HEK293 (cell line): ENCODE measurements at regions not wholly inside any gene's neighbourhood (a gene's known extent, or its start where the extent isn't known, plus 50 kb on each side); places are given as distances from the start of the nearest gene placed in this dataset.

Experiments used
- CTCF ChIA-PET: fragments of 350-600 bp; formaldehyde crosslinking; extraction: SDS; loops from one replicate; lab custom pipeline; 2021; ENCODE audit warnings: antibody characterized with exemption; lab: Yijun Ruan, JAX
- POLR2A ChIA-PET: fragments of 300-600 bp; formaldehyde crosslinking; extraction: SDS; loops from one replicate; lab custom pipeline; 2020; ENCODE audit warnings: antibody characterized with exemption, inconsistent platforms; lab: Yijun Ruan, JAX
- H3K27ac ChIP-seq: fragments of 200-500 bp; sonication (Bioruptor generic); 2 replicates; pipeline ENCODE4 v1.5.1; 2014; ENCODE audit warnings: low read depth, low read length, control low read depth, inconsistent platforms; ENCODE audit errors: extremely low read depth
- H3K36me3 ChIP-seq, 2 experiments: fragments of 200-500 bp in 1 of 2; sonication (Bioruptor generic) in 1 of 2; 1 replicate in 1 of 2; 2 replicates in 1 of 2; pipeline ENCODE4 v1.5.1; 2014 to 2017; ENCODE audit warnings: inconsistent platforms in 2 of 2, low read length in 2 of 2; ENCODE audit not compliant: control insufficient read depth in 2 of 2, insufficient read depth in 1 of 2
- H3K4me1 ChIP-seq: fragments of 200-500 bp; sonication (Bioruptor generic); 2 replicates; pipeline ENCODE4 v1.5.1; 2014; ENCODE audit warnings: mild to moderate bottlenecking, low read length, inconsistent platforms; ENCODE audit not compliant: control insufficient read depth, insufficient read depth
- H3K4me3 ChIP-seq: 2 replicates; pipeline ENCODE4 v1.5.1; 2011; ENCODE audit warnings: low read depth, mild to moderate bottlenecking, control low read depth, low read length, moderate library complexity
- H3K9me3 ChIP-seq: fragments of 200-500 bp; sonication (Bioruptor generic); 2 replicates; pipeline ENCODE4 v1.5.1; 2014; ENCODE audit warnings: low read depth, low read length, inconsistent platforms; ENCODE audit not compliant: control insufficient read depth, insufficient read depth
- CTCF ChIP-seq: fragments of 450-650 bp; formaldehyde crosslinking; IDR thresholded peaks from 2 replicates; pipeline ENCODE4 v1.5.1; 2016; ENCODE audit warnings: missing biosample characterization, missing genetic modification characterization
- EGR2 ChIP-seq: fragments of 450-650 bp; formaldehyde crosslinking; IDR thresholded peaks from 2 replicates; pipeline ENCODE4 v1.5.1; 2016; ENCODE audit warnings: low read depth, missing biosample characterization, missing genetic modification characterization
- KLF7 ChIP-seq: fragments of 450-650 bp; formaldehyde crosslinking; IDR thresholded peaks from 2 replicates; pipeline ENCODE4 v1.5.1; 2016; ENCODE audit warnings: missing biosample characterization, missing genetic modification characterization, borderline replicate concordance
- SETDB1 ChIP-seq: IDR thresholded peaks from one replicate; pipeline ENCODE4 v1.6.1; 2017; ENCODE audit warnings: mild to moderate bottlenecking, low read length, moderate library complexity, mixed read lengths; ENCODE audit not compliant: insufficient read length
- YY1 ChIP-seq: fragments of 450-650 bp; formaldehyde crosslinking; IDR thresholded peaks from 2 replicates; pipeline ENCODE4 v1.5.1; 2018; ENCODE audit warnings: missing biosample characterization, missing genetic modification characterization
- ZBTB48 ChIP-seq: fragments of 450-650 bp; formaldehyde crosslinking; IDR thresholded peaks from 2 replicates; pipeline ENCODE4 v1.5.1; 2016; ENCODE audit warnings: missing biosample characterization, missing genetic modification characterization
- ZIC2 ChIP-seq: fragments of 450-650 bp; formaldehyde crosslinking; IDR thresholded peaks from 2 replicates; pipeline ENCODE4 v1.5.1; 2016; ENCODE audit warnings: missing biosample characterization, missing genetic modification characterization
- ZNF16 ChIP-seq: fragments of 450-650 bp; formaldehyde crosslinking; IDR thresholded peaks from 2 replicates; pipeline ENCODE4 v1.5.1; 2016; ENCODE audit warnings: low read depth, missing biosample characterization, missing genetic modification characterization
- ZNF175 ChIP-seq: fragments of 450-650 bp; formaldehyde crosslinking; IDR thresholded peaks from 2 replicates; pipeline ENCODE4 v1.5.1; 2016; ENCODE audit warnings: missing biosample characterization, missing genetic modification characterization
- ZNF280C ChIP-seq: fragments of 450-650 bp; formaldehyde crosslinking; IDR thresholded peaks from 2 replicates; pipeline ENCODE4 v1.5.1; 2016; ENCODE audit warnings: missing biosample characterization, missing genetic modification characterization
- ZNF513 ChIP-seq: fragments of 450-650 bp; IDR thresholded peaks from 2 replicates; pipeline ENCODE4 v1.5.1; 2018; ENCODE audit warnings: missing biosample characterization, missing genetic modification characterization
- ZSCAN18 ChIP-seq: fragments of 450-650 bp; formaldehyde crosslinking; IDR thresholded peaks from 2 replicates; pipeline ENCODE4 v1.5.1; 2016; ENCODE audit warnings: missing biosample characterization, missing genetic modification characterization
- ZSCAN4 ChIP-seq: fragments of 450-650 bp; formaldehyde crosslinking; IDR thresholded peaks from 2 replicates; pipeline ENCODE4 v1.5.1; 2017; ENCODE audit warnings: missing biosample characterization, missing genetic modification characterization
- TF ChIP-seq, protein P1 (sequence below): fragments of 450-650 bp; formaldehyde crosslinking; IDR thresholded peaks from 2 replicates; pipeline ENCODE4 v1.5.1; 2016; ENCODE audit warnings: missing biosample characterization, missing genetic modification characterization
- TF ChIP-seq, protein P2 (sequence below): fragments of 450-650 bp; formaldehyde crosslinking; conservative IDR thresholded peaks from 2 replicates; pipeline ENCODE4 v1.5.1; 2016; ENCODE audit warnings: low read depth, missing biosample characterization, missing genetic modification characterization

- TF ChIP-seq, protein P1, sequence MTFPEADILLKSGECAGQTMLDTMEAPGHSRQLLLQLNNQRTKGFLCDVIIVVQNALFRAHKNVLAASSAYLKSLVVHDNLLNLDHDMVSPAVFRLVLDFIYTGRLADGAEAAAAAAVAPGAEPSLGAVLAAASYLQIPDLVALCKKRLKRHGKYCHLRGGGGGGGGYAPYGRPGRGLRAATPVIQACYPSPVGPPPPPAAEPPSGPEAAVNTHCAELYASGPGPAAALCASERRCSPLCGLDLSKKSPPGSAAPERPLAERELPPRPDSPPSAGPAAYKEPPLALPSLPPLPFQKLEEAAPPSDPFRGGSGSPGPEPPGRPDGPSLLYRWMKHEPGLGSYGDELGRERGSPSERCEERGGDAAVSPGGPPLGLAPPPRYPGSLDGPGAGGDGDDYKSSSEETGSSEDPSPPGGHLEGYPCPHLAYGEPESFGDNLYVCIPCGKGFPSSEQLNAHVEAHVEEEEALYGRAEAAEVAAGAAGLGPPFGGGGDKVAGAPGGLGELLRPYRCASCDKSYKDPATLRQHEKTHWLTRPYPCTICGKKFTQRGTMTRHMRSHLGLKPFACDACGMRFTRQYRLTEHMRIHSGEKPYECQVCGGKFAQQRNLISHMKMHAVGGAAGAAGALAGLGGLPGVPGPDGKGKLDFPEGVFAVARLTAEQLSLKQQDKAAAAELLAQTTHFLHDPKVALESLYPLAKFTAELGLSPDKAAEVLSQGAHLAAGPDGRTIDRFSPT, result no peak
Observed at GRCh38 chr10:44259090-44259874, 125.6 kb downstream of the CXCL12 start (continued).

DNA sequence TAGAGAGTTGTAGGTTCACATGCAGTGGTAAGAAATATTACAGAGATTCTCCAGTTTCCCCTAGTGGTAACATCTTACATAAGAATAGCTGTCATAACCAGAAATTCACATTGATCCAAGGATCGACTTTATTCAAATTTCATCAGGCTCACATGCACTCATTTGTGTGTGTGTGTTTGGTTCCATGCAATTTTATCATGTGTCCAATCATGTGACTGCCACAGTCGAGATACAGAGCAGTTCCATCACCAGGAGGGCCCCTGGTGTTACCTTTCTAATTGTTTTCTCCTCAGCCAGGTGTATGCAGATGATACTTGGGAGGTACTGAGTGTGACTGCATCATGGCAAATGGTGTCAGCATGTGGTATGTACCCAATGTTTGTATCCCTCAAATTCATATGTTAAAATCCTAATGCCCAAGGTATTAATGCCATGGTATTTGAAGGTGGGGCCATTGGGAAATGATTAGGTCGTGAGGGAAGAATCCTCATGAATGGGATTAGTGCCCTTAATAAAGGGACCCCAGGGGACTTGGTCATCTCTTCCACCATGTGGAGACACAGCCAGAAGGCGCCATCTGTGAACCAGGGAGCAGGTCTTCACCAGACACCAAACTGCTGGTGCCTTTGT, 126.3 kb downstream of the CXCL12 start:
- POLR2A ChIA-PET, result no interaction called here
- CTCF ChIA-PET, result no interaction called here
- no peak for TF ChIP-seq ZNF175 (tag by site-specific recombination)
- no peak for TF ChIP-seq EGR2 (tag by site-specific recombination)
- no peak for TF ChIP-seq SETDB1
- no peak for TF ChIP-seq KLF7 (tag by site-specific recombination)
- TF ChIP-seq, protein P2, sequence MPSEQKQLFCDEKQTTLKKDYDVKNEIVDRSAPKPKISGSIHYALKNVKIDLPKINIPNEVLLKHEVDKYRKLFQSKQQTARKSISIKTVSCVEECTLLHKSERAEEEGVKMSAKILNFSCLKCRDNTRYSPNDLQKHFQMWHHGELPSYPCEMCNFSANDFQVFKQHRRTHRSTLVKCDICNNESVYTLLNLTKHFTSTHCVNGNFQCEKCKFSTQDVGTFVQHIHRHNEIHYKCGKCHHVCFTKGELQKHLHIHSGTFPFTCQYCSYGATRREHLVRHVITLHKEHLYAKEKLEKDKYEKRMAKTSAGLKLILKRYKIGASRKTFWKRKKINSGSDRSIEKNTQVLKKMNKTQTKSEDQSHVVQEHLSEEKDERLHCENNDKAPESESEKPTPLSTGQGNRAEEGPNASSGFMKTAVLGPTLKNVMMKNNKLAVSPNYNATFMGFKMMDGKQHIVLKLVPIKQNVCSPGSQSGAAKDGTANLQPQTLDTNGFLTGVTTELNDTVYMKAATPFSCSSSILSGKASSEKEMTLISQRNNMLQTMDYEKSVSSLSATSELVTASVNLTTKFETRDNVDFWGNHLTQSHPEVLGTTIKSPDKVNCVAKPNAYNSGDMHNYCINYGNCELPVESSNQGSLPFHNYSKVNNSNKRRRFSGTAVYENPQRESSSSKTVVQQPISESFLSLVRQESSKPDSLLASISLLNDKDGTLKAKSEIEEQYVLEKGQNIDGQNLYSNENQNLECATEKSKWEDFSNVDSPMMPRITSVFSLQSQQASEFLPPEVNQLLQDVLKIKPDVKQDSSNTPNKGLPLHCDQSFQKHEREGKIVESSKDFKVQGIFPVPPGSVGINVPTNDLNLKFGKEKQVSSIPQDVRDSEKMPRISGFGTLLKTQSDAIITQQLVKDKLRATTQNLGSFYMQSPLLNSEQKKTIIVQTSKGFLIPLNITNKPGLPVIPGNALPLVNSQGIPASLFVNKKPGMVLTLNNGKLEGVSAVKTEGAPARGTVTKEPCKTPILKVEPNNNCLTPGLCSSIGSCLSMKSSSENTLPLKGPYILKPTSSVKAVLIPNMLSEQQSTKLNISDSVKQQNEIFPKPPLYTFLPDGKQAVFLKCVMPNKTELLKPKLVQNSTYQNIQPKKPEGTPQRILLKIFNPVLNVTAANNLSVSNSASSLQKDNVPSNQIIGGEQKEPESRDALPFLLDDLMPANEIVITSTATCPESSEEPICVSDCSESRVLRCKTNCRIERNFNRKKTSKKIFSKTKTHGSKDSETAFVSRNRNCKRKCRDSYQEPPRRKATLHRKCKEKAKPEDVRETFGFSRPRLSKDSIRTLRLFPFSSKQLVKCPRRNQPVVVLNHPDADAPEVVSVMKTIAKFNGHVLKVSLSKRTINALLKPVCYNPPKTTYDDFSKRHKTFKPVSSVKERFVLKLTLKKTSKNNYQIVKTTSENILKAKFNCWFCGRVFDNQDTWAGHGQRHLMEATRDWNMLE, result no peak
- TF ChIP-seq YY1, result no peak
- no peak for TF ChIP-seq ZNF16
- TF ChIP-seq ZNF513 (tag by site-specific recombination), result no peak
- TF ChIP-seq, protein P1, result no peak
- TF ChIP-seq ZNF280C (tag by site-specific recombination), result no peak
- no peak for TF ChIP-seq ZBTB48 (tag by site-specific recombination)
- TF ChIP-seq ZSCAN18 (tag by site-specific recombination), result no peak
- TF ChIP-seq CTCF (tag by site-specific recombination), result no peak
- TF ChIP-seq ZSCAN4 (tag by site-specific recombination), result no peak
- no peak for TF ChIP-seq ZIC2

More for the DNA sequence above, 126.3 kb downstream of the CXCL12 start:
- no peaks in the 10 kb centered on the region for H3K9me3 ChIP-seq
- H3K36me3 ChIP-seq, result no peaks in the 10 kb centered on the region
- H3K4me1 ChIP-seq, result peaks cover 3% of the 10 kb centered on the region; the same call in 1 of the 2 replicates
- H3K27ac ChIP-seq, result no peak overlapping the region
- H3K4me3 ChIP-seq, result no peak overlapping the region
